Natural killer cell (primary cell): ENCODE measurements at regions not wholly inside any gene's neighbourhood (a gene's known extent, or its start where the extent isn't known, plus 50 kb on each side); places are given as distances from the start of the nearest gene placed in this dataset.

ENCODE experiments used
- ATAC-seq, 3 donors: fragments of 150-1000 bp in 2 of 3; fragments of 200-7000 bp in 1 of 3; cut with Tn5 transposase; 1 replicate in 1 of 3; 2 replicates in 2 of 3; pipeline ENCODE4 v1.10.0; 2021; ENCODE audit warnings: mild to moderate bottlenecking in 2 of 3, moderate library complexity in 2 of 3
- DNase-seq, 2 donors: peaks; one replicate each; pipeline versions ENCODE4 v3.0.0 to v3.0.0-alpha.2; 2013 to 2021; ENCODE audit warnings: mixed read lengths in 1 of 2
- H3K27ac ChIP-seq: one replicate; pipeline ENCODE4 v1.5.1; 2013; ENCODE audit warnings: mild to moderate bottlenecking, low read length
- H3K27me3 ChIP-seq: one replicate; pipeline ENCODE4 v1.6.1; 2013; ENCODE audit warnings: low read length; ENCODE audit not compliant: control insufficient read depth, insufficient read depth
- H3K36me3 ChIP-seq: one replicate; pipeline ENCODE4 v1.6.1; 2013; ENCODE audit warnings: low read length; ENCODE audit not compliant: control insufficient read depth, insufficient read depth
- H3K4me1 ChIP-seq: one replicate; pipeline ENCODE4 v1.6.1; 2013; ENCODE audit warnings: low read length; ENCODE audit not compliant: control insufficient read depth, insufficient read depth
- H3K4me3 ChIP-seq: one replicate; pipeline ENCODE4 v1.5.1; 2013; ENCODE audit warnings: low read length
- H3K9me3 ChIP-seq: one replicate; pipeline ENCODE4 v1.6.1; 2013; ENCODE audit warnings: low read length; ENCODE audit not compliant: control insufficient read depth, insufficient read depth
- H3K27ac Mint-ChIP-seq, 2 donors: one replicate each; pipeline ENCODE4 v1.8.0; 2022; ENCODE audit warnings: mild to moderate bottlenecking in 2 of 2, mixed read lengths in 2 of 2, moderate library complexity in 1 of 2
- H3K27me3 Mint-ChIP-seq, 2 donors: one replicate each; pipeline ENCODE4 v1.8.0; 2022; ENCODE audit warnings: low read depth in 2 of 2, mixed read lengths in 2 of 2
- H3K36me3 Mint-ChIP-seq: one replicate; pipeline ENCODE4 v1.8.0; 2022; ENCODE audit warnings: mixed read lengths
- H3K4me1 Mint-ChIP-seq, 2 donors: one replicate each; pipeline ENCODE4 v1.8.0; 2022; ENCODE audit warnings: mixed read lengths in 2 of 2
- H3K4me3 Mint-ChIP-seq: one replicate; pipeline ENCODE4 v1.8.0; 2022; ENCODE audit warnings: mild to moderate bottlenecking, moderate library complexity, mixed read lengths
- H3K9me3 Mint-ChIP-seq, 2 donors: one replicate each; pipeline ENCODE4 v1.8.0; 2022; ENCODE audit warnings: mixed read lengths in 2 of 2
- WGBS: methylation state at CpG from one replicate; pipeline ENCODE4 v1.1.7; 2013; ENCODE audit warnings: missing lambda C conversion rate; ENCODE audit not compliant: insufficient coverage; 5-methylcytosine and 5-hydroxymethylcytosine counted together
- intact Hi-C: fragments of 100-400 bp; cut with micrococcal nuclease; formaldehyde crosslinking; loops from one replicate; pipeline ENCODE4 v1.14.2; 2022
- TF ChIP-seq, protein P1 (sequence below): fragments of 200-600 bp; IDR thresholded peaks from one replicate; pipeline ENCODE4 v1.8.0; 2022; ENCODE audit warnings: antibody characterized with exemption

DNA sequence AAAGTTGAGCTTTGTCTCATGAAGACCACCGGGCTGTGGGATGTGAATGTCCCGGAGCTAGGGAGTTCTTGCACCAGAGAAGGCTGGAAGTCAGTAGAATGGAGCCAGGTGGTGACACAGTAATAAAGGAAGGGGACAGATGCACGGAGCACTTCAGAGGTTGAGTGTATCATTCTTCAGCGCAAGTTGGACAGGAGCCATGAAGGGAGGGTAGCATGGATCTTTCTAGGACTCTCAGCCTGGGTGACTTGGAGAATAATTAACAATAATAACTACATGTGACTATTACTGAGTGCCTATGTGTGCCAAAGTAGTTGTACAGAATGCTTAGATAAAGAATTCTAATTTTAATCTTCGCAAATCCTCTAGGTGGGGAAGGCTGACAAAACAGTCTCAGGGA, 258.7 kb upstream of the AJAP1 start:
- Mint-ChIP-seq H3K9me3 (peaks cover 2% of the 10 kb centered on the region in 2 donors), H3K27me3 (peaks cover 6 to 16% of the 10 kb centered on the region in 2 donors), H3K27ac (no peak overlapping the region), H3K36me3 (no peaks in the 10 kb centered on the region), H3K4me1 (no peaks in the 10 kb centered on the region), H3K4me3 (no peak overlapping the region)
- DNase-seq (no peak), ATAC-seq (no peak)
- WGBS: 85% methylated on average over 5 of the region's 5 CpGs
- no peaks in the 10 kb centered on the region for H3K36me3 ChIP-seq
- TF ChIP-seq, protein P1, sequence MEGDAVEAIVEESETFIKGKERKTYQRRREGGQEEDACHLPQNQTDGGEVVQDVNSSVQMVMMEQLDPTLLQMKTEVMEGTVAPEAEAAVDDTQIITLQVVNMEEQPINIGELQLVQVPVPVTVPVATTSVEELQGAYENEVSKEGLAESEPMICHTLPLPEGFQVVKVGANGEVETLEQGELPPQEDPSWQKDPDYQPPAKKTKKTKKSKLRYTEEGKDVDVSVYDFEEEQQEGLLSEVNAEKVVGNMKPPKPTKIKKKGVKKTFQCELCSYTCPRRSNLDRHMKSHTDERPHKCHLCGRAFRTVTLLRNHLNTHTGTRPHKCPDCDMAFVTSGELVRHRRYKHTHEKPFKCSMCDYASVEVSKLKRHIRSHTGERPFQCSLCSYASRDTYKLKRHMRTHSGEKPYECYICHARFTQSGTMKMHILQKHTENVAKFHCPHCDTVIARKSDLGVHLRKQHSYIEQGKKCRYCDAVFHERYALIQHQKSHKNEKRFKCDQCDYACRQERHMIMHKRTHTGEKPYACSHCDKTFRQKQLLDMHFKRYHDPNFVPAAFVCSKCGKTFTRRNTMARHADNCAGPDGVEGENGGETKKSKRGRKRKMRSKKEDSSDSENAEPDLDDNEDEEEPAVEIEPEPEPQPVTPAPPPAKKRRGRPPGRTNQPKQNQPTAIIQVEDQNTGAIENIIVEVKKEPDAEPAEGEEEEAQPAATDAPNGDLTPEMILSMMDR: no peak
- no peak overlapping the region for H3K27ac ChIP-seq
- H3K27me3 ChIP-seq: no peaks in the 10 kb centered on the region
- intact Hi-C loops: no loop called here
- H3K4me3 ChIP-seq: no peak overlapping the region
- H3K9me3 ChIP-seq: no peaks in the 10 kb centered on the region
- H3K4me1 ChIP-seq: no peaks in the 10 kb centered on the region

DNA sequence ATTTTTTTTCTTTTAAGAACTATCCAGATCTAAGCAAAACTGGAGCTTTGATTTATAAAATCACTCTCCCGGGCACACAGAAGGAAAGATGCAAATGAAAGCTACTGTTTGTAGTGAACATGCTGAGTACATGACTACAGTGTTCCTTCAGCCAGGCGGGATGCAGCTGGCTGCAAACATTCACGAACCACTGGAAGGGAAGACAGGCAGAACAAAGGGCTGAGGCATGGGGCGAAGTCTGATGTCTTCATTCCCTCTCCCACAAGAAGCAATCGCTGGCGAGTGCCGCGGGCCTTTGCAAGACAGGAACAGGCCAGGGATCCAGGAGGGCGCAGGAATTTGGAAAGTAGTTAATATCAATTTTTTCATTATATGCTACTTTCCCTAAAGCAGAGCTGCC, 257.9 kb upstream of the AJAP1 start:
- TF ChIP-seq, protein P1: no peak

DNA sequence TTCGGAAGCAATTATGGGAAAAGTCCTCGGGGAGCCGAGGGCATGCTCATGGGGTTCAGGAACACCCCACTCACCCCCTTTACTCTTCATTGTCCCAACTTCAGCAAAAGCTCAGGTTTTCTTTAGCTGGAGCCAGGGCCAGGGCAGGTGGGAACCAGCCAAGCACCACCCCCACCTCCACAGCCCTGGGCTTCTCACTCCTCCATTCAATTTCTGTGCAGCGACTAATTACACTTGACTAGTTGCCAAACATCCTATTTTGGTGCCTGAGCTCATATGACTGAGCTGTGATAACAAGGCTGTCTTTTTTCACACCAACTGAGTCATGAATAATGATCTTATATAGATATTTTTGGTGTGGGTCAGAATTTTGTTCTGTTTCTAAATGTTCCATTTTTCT, 257.2 kb upstream of the AJAP1 start:
- Mint-ChIP-seq H3K27ac (no peak overlapping the region), H3K9me3 (peaks cover 2% of the 10 kb centered on the region in 2 donors), H3K4me1 (no peaks in the 10 kb centered on the region), H3K36me3 (no peaks in the 10 kb centered on the region), H3K4me3 (no peak overlapping the region), H3K27me3 (peaks cover 6 to 16% of the 10 kb centered on the region in 2 donors)
- ATAC-seq (no peak), DNase-seq (no peak)
- intact Hi-C loops: no loop called here
- no peaks in the 10 kb centered on the region for H3K36me3 ChIP-seq
- no peak overlapping the region for H3K4me3 ChIP-seq
- no peaks in the 10 kb centered on the region for H3K27me3 ChIP-seq
- no peaks in the 10 kb centered on the region for H3K4me1 ChIP-seq
- H3K9me3 ChIP-seq: no peaks in the 10 kb centered on the region
- 81% methylated on average over 4 of the region's 4 CpGs for WGBS
- H3K27ac ChIP-seq: no peak overlapping the region
- TF ChIP-seq, protein P1: no peak

More for the DNA sequence above, 257.9 kb upstream of the AJAP1 start:
- DNase-seq (no peak), ATAC-seq (no peak)
- Histone ChIP-seq H3K4me3 (no peak overlapping the region), H3K27ac (no peak overlapping the region), H3K27me3 (no peaks in the 10 kb centered on the region), H3K4me1 (no peaks in the 10 kb centered on the region), H3K36me3 (no peaks in the 10 kb centered on the region), H3K9me3 (no peaks in the 10 kb centered on the region)
- peaks cover 6 to 16% of the 10 kb centered on the region in 2 donors for H3K27me3 Mint-ChIP-seq
- H3K9me3 Mint-ChIP-seq: peaks cover 2% of the 10 kb centered on the region in 2 donors
- H3K4me1 Mint-ChIP-seq: no peaks in the 10 kb centered on the region
- H3K27ac Mint-ChIP-seq: no peak overlapping the region
- no peaks in the 10 kb centered on the region for H3K36me3 Mint-ChIP-seq
- intact Hi-C loops: no loop called here
- H3K4me3 Mint-ChIP-seq: no peak overlapping the region
- 50% methylated on average over 4 of the region's 9 CpGs for WGBS

DNA sequence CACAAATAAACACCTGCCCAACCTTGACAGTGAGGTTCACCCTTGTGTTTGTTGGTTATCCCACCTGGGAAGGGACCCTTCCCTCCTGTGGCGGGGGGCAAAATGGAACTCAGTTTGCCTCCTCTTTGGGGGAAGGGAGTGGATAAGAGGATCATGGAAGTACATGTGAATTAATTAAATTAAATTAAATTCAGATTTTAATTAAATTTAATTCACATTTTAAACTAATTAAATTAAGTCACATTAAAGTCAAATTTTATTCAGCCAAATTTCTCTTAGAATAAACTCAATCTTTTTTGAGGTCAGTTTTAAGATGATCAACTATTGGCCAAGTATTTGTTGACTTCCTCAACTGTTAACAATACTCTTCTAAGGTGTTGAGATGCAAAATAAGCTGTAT, 252.4 kb upstream of the AJAP1 start:
- H3K4me3 Mint-ChIP-seq: no peak overlapping the region
- intact Hi-C loops: no loop called here
- DNase-seq (no peak), ATAC-seq (no peak)
- no CpG with 5 or more reads among the region's 1 CpG for whole genome bisulfite sequencing
- H3K36me3 Mint-ChIP-seq: no peaks in the 10 kb centered on the region
- Histone ChIP-seq H3K4me1 (no peaks in the 10 kb centered on the region), H3K4me3 (no peak overlapping the region), H3K36me3 (no peaks in the 10 kb centered on the region), H3K27ac (no peak overlapping the region), H3K9me3 (no peaks in the 10 kb centered on the region), H3K27me3 (no peaks in the 10 kb centered on the region)
- H3K27ac Mint-ChIP-seq: no peak overlapping the region
- TF ChIP-seq, protein P1: no peak
- H3K4me1 Mint-ChIP-seq: no peaks in the 10 kb centered on the region
- H3K9me3 Mint-ChIP-seq: no peaks in the 10 kb centered on the region
- peaks cover 2 to 6% of the 10 kb centered on the region in 2 donors for H3K27me3 Mint-ChIP-seq
